COLO829 (cell line): ENCODE measurements at regions not wholly inside any gene's neighbourhood (a gene's known extent, or its start where the extent isn't known, plus 50 kb on each side); places are given as distances from the start of the nearest gene placed in this dataset.
A peak's percentile ranks its signal among the peaks of the same experiment; 100 is the strongest.

ENCODE experiments used
- DNase-seq: peaks from one replicate; pipeline ENCODE4 v3.0.0; 2012; ENCODE audit warnings: low spot score

- no peak for DNase-seq
Measured at GRCh38 chr10:24793648-24794379, 70.1 kb upstream of the ARHGAP21 start.

- DNase-seq = no peak
Measured at GRCh38 chr10:24792638-24793037, 69.0 kb upstream of the ARHGAP21 start.

GRCh38 chr10:24791084-24791726, 67.5 kb upstream of the ARHGAP21 start:
- DNase-seq = no peak

GRCh38 chr10:24790599-24790998, 66.9 kb upstream of the ARHGAP21 start:
- no peak for DNase-seq

GRCh38 chr10:24790073-24790472, 66.4 kb upstream of the ARHGAP21 start:
- no peak for DNase-seq

GRCh38 chr10:24784923-24785322, 61.2 kb upstream of the ARHGAP21 start:
- DNase-seq = no peak

GRCh38 chr10:24784061-24784460, 60.4 kb upstream of the ARHGAP21 start:
- peak; percentile 82 for DNase-seq

GRCh38 chr10:24783504-24783903, 59.8 kb upstream of the ARHGAP21 start:
- DNase-seq = no peak

GRCh38 chr10:24779737-24780136, 56.0 kb upstream of the ARHGAP21 start:
- DNase-seq = no peak

GRCh38 chr10:24778298-24778697, 54.6 kb upstream of the ARHGAP21 start:
- no peak for DNase-seq

GRCh38 chr10:24777196-24777595, 53.5 kb upstream of the ARHGAP21 start:
- no peak for DNase-seq

GRCh38 chr10:24773939-24774589, 50.4 kb upstream of the ARHGAP21 start:
- no peak for DNase-seq
